Right atrium auricular region (tissue), 2 donors: ENCODE measurements at regions not wholly inside any gene's neighbourhood (a gene's known extent, or its start where the extent isn't known, plus 50 kb on each side); places are given as distances from the start of the nearest gene placed in this dataset.

Source experiments
- DNase-seq: peaks from one replicate; pipeline ENCODE4 v3.0.0-alpha.2; 2019; ENCODE audit warnings: low spot score
- H3K27ac ChIP-seq, 2 donors: fragments of 200-600 bp; sonication (generic); 1 replicate in 1 of 2; 2 replicates in 1 of 2; pipeline ENCODE4 v1.5.1; 2016 to 2019
- H3K27me3 ChIP-seq, 2 donors: fragments of 200-600 bp; sonication (generic); one replicate each; pipeline versions ENCODE4 v1.5.1 to v1.6.0; 2017 to 2019
- H3K36me3 ChIP-seq: fragments of 200-600 bp; sonication (generic); one replicate; pipeline ENCODE4 v1.5.1; 2016
- H3K4me1 ChIP-seq, 2 donors: fragments of 200-600 bp; sonication (generic); one replicate each; pipeline versions ENCODE4 v1.5.1 to v1.6.0; 2017 to 2019
- H3K4me3 ChIP-seq, 2 donors: fragments of 200-600 bp; sonication (generic); 1 replicate in 1 of 2; 2 replicates in 1 of 2; pipeline ENCODE4 v1.5.1; 2017 to 2019; ENCODE audit warnings: mild to moderate bottlenecking in 1 of 2, moderate library complexity in 1 of 2
- H3K9me3 ChIP-seq, 2 donors: fragments of 200-600 bp; sonication (generic); one replicate each; pipeline ENCODE4 v1.5.1; 2019
- TF ChIP-seq, protein P1 (sequence below), 2 donors: fragments of 200-600 bp; sonication (generic); IDR thresholded peaks; one replicate each; pipeline ENCODE4 v1.5.1; 2019; ENCODE audit warnings: antibody characterized with exemption in 2 of 2

DNA sequence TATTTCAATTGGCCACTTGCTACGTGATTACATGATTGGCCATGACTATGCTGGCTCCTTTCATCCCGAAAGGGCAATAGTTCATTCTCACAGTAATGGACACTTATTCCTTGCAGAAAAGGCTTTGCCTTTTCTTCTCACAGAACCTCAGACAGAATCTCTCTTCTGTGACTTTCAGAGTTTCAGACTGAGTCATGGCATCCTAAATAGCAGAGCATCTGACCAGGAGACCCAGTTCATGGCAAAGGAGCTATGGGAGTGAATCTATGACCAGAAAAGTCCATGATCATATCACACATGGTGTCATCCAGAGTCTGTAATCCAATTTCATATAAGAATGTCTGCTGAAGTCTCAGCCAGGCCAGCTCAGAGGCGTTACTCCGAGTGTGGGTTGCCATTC lies 263.3 kb upstream of the CLNK start:
- no peak overlapping the region for H3K27ac ChIP-seq
- TF ChIP-seq, protein P1, sequence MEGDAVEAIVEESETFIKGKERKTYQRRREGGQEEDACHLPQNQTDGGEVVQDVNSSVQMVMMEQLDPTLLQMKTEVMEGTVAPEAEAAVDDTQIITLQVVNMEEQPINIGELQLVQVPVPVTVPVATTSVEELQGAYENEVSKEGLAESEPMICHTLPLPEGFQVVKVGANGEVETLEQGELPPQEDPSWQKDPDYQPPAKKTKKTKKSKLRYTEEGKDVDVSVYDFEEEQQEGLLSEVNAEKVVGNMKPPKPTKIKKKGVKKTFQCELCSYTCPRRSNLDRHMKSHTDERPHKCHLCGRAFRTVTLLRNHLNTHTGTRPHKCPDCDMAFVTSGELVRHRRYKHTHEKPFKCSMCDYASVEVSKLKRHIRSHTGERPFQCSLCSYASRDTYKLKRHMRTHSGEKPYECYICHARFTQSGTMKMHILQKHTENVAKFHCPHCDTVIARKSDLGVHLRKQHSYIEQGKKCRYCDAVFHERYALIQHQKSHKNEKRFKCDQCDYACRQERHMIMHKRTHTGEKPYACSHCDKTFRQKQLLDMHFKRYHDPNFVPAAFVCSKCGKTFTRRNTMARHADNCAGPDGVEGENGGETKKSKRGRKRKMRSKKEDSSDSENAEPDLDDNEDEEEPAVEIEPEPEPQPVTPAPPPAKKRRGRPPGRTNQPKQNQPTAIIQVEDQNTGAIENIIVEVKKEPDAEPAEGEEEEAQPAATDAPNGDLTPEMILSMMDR (IDR thresholded peaks at IDR 0.05) = no peak
- H3K9me3 ChIP-seq = no peaks in the 10 kb centered on the region
- no peak for DNase-seq
- H3K36me3 ChIP-seq = no peaks in the 10 kb centered on the region
- H3K4me1 ChIP-seq = no peaks in the 10 kb centered on the region
- no peaks in the 10 kb centered on the region for H3K27me3 ChIP-seq
- H3K4me3 ChIP-seq = no peak overlapping the region

DNA sequence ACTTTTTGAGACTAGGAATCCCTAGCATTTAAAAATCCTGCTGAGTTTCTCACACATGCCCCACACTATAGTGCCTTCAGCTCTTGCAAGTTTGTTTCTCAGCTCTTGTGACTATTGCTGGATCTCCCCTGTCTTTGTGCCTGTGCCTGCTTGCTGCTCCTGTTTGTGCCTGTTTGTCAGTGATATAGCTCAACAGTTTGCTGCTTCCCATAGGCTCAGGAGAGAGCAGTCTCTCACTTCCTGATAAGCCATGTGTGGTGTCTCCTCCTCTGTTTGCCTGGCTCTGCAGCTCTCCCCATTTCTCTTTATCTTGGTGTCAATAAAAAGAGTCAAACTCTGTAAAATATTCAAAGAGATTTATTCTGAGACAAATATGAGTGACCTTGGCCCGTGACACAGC lies 259.8 kb upstream of the CLNK start:
- H3K4me1 ChIP-seq = no peaks in the 10 kb centered on the region
- H3K27me3 ChIP-seq = no peaks in the 10 kb centered on the region
- H3K9me3 ChIP-seq = no peaks in the 10 kb centered on the region
- no peak for DNase-seq
- TF ChIP-seq, protein P1 (IDR thresholded peaks at IDR 0.05) = no peak
- H3K4me3 ChIP-seq = no peak overlapping the region
- no peaks in the 10 kb centered on the region for H3K36me3 ChIP-seq
- no peak overlapping the region for H3K27ac ChIP-seq

DNA sequence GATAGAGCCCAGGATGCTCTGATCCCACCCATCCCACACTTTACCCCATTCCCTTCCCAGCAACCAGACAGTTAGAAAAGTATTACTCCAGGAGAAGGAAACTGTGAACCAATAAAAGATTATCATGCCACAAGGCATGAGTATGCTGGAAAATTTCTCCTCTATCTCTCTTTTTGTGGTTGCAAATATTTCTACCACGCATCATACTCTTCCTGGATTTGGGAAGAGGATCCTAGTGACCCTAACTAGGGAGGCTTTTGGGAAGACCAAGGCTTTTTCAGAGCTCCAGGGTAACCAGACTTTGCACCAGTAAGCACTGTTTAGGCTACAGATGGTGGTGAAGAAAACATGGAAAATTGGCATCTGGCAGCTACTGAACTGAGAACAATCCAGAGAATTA lies 257.6 kb upstream of the CLNK start:
- DNase-seq = no peak
- Histone ChIP-seq H3K9me3 (no peaks in the 10 kb centered on the region), H3K4me1 (no peaks in the 10 kb centered on the region), H3K36me3 (no peaks in the 10 kb centered on the region), H3K27me3 (no peaks in the 10 kb centered on the region), H3K4me3 (no peak overlapping the region), H3K27ac (no peak overlapping the region)
- TF ChIP-seq, protein P1 (IDR thresholded peaks at IDR 0.05) = no peak

GRCh38 chr4:10929818-10930217 lies 245.2 kb upstream of the CLNK start:
- H3K27me3 ChIP-seq = no peaks in the 10 kb centered on the region
- no peaks in the 10 kb centered on the region for H3K4me1 ChIP-seq
- no peaks in the 10 kb centered on the region for H3K36me3 ChIP-seq
- TF ChIP-seq, protein P1 (IDR thresholded peaks at IDR 0.05) = no peak
- H3K9me3 ChIP-seq = no peaks in the 10 kb centered on the region
- no peak overlapping the region for H3K27ac ChIP-seq
- no peak overlapping the region for H3K4me3 ChIP-seq
- no peak for DNase-seq

DNA sequence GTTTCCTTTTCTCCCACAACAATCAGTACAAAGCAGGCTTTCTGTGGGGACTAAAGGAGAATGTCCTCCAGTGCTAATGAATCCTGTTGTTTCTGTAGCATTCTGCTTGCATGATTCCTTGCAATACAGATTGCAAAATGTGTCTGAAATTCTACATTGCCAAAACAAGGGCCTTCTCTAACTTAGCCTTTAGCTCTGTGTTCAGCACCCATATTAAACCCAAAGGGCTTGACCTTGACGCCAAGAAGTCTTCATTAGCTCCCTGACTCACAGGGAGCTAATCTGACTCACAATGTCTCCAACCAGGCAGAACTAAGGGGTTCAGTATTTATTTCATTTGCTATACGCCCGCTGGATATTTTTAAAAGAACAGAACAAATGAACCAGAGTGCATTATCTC lies 241.4 kb upstream of the CLNK start:
- Histone ChIP-seq H3K27ac (no peak overlapping the region), H3K4me1 (no peaks in the 10 kb centered on the region), H3K36me3 (no peaks in the 10 kb centered on the region), H3K9me3 (no peaks in the 10 kb centered on the region), H3K27me3 (no peaks in the 10 kb centered on the region), H3K4me3 (no peak overlapping the region)
- no peak for DNase-seq
- TF ChIP-seq, protein P1 (IDR thresholded peaks at IDR 0.05) = no peak

DNA sequence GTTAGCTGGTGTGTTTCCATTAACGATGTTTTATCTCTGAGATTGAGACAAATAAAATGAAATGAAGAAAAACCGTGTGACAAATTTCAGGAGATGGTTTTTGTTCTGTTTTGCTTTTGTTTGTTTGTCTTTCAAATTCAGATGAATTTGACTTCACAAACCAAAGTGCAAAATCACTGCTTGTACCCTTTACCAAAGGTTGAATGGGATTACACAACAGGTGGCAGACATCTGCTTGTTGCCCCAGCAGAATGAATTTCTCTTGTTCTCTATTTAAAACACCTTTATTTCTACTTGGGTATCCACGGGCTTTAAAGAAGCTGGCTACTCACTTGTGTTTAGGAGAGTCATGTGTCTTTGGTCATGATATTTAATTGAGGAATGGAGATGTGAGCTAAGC lies 239.7 kb upstream of the CLNK start:
- DNase-seq = no peak
- H3K36me3 ChIP-seq = no peaks in the 10 kb centered on the region
- no peaks in the 10 kb centered on the region for H3K4me1 ChIP-seq
- H3K27me3 ChIP-seq = no peaks in the 10 kb centered on the region
- H3K4me3 ChIP-seq = no peak overlapping the region
- H3K27ac ChIP-seq = no peak overlapping the region
- TF ChIP-seq, protein P1 (IDR thresholded peaks at IDR 0.05) = no peak
- no peaks in the 10 kb centered on the region for H3K9me3 ChIP-seq
